Nucleus accumbens (tissue), 56 donors: ENCODE measurements at regions not wholly inside any gene's neighbourhood (a gene's known extent, or its start where the extent isn't known, plus 50 kb on each side); places are given as distances from the start of the nearest gene placed in this dataset.

Experiments
- DNase-seq, 56 donors: peaks; one replicate each; lab custom pipeline; 2025; lab: John Stamatoyannopoulos, UW

DNA sequence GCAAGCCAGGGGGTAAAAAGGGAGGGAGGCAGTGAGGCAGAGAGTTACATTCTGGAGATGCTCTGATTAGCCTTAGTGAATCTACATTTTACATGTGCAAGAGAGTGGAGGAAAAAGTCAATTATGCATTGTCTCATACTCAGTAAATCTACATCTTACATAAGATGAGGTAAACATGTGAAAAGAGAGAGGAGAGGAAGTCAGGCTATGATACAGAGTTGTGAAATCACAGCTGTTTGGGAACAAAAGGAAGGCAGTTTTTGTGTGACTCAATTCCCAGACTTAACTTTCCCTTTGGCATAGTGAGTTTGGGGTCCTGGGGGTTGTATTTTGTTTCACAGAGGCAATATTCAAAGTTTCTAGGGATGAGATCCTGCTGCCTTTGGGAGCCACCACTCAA is 67.8 kb downstream of the GP2 start:
- no peak for DNase-seq

DNA sequence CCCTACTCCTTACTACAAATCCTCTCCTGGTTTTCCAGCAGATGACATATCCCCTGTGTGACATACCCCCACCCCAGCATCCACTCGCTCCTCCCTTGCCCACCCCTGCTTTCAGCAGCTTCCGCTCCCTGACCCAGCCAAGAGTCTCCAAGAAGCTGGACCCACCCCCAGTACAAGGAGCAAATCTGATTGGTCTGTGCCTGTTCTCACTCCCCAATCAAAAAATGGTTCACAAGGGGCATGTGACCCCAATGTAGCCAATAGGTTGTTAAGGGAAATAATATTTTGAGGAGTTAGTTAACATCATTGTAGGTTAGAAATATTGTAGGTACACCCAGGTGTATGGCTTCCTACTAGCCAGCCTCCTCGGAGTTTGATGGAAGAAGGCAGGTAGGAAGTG is 70.1 kb downstream of the GP2 start:
- no peak for DNase-seq

DNA sequence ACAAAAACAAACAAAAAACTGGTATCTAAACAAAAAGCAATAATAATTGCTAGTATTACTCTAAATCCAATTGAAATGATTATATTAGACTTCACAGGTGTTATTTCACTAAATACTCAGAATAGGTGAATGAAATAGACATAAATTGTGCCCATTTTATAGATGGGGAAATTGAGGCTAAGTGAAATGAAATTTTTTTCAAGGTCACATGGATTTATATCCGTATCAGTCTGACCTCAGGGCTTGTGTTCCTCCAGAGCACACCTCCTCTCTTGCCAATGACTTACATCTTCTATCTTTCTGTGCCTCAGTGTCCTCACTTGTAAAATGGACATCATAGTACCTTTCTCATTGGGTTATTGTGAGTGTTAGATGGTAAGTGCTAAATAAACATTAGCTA is 72.3 kb downstream of the GP2 start:
- DNase-seq = no peak

DNA sequence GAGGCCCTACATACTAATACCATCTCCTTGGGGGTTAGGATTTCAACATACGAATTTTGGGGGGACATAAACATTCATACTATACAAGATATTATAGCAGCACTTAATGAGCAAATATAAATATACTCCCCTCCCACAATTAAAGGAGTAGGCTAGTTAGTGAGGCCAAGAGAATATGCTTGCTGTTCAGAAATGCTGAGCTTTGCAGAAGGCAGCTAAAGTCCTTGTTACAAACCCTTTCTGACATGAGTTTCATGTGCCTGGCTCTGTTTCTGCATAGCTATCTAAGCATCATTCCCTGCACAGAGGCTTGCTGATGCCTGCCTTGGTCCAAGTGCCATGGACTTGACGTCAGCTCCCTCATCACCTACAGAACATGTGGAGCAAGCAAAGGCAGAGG is 73.5 kb downstream of the GP2 start:
- DNase-seq = no peak

DNA sequence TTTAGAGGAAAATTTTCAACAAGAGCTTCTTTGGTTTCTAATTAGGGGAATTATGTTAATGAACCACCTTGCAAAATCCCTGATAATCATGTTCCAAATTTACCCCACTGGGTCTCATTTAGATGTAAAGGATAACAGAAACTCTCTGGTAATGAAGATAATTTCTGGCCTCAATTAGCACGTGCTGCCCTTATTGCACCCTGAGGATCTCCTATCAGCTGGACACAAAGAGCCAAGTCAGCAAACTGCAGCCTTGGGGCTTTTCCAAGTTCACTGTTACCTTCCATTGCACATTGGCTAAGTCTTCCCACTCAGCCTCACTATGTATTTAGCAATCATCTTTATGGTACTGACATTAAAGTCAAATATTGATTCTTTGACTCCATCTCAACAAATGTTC is 78.1 kb downstream of the GP2 start:
- DNase-seq = no peak

DNA sequence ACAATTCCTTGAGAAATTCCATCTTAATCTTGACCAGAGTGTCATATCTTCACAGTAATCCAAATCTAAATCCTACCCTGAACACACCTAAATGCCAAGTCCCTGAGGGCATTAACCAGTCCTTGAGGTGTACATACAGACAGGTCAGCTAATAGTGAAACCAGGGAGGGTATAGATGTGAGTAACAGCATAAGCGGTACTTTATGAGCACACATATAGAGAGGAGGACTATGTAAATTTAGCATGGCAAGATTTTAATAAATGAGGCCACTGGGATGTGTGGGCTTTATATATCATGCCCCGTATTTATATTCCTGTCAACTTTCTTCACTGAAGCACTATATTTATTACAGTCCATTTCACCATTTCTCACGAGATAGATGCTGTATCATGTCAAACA is 80.2 kb downstream of the GP2 start:
- DNase-seq = no peak

DNA sequence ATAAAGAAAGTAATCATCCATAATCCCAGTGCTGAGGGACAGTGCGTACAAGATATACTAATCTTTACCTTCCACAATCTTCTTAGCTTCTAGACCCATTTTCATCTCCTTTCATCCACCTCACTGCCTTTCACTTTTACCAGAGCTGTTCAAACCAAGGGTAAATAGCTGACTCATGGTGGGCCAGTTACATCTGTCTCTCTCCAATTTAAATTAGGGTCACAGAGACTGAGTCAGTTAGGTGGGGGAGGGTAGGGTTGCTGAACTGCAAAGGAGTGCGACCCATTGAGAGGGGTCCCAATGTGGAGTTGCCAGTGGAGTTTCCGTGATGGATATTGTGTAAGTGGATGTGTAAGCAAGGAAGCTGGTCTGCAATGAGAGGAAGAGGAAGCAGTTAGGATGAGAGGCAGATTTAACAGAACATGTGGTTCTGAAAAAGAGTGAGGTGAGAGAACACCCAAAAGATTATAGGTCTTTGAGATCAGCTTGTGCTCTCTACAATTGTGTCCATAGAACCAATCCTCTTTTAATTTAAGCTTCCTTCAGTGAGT is 83.5 kb downstream of the GP2 start:
- DNase-seq = no peak

DNA sequence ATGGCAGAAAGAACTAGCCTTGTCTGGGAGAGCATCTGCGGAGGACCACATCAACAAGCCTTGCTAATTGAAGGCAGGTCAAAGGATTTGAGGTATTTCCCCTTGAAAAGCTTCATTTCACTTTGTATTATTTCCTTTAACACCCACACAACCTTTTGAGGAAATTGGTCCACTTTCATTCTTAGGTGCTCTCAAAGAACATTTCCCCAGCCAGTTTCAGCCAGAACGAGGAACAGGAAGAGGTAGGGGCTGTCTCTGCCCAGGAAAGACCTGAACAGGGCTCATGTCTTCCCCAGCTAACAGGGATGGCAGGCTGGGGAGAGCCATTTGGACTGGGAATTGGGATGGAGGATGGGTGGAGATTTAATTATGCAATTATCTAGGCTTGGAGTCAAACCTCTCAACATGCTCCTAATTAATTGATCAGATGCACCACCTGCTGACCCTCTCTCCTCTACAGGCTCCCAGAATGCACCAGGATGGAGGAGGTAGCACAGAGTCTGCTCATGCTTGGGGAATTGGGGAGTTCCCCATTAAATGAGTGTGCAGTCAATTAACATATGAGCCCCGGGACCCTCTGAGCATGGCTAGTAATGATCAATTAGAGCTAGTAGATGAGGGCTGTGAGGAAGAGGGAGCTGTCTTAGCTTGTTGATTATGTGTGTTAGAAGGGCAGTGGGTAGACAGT is 84.6 kb downstream of the GP2 start:
- DNase-seq = no peak

DNA sequence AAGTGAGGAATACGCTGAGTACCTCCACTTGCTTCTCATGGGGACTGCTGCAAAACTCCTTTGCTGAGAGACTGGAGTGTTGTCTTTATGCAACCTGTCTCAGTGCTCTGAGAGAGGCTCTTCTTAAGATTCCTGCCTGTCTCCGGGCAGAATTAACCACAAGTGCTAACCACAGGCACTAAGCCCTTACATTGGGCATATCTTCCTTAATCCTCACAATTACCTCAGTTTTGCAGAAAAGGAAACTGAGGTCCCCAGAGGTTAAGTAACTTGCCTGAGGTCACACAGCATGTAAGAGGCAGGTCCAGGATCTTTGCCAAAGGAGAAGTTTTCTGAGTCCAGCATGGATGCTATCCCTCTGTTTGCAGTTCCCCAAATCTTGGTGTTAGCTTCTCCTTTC is 86.0 kb downstream of the GP2 start:
- DNase-seq = no peak

DNA sequence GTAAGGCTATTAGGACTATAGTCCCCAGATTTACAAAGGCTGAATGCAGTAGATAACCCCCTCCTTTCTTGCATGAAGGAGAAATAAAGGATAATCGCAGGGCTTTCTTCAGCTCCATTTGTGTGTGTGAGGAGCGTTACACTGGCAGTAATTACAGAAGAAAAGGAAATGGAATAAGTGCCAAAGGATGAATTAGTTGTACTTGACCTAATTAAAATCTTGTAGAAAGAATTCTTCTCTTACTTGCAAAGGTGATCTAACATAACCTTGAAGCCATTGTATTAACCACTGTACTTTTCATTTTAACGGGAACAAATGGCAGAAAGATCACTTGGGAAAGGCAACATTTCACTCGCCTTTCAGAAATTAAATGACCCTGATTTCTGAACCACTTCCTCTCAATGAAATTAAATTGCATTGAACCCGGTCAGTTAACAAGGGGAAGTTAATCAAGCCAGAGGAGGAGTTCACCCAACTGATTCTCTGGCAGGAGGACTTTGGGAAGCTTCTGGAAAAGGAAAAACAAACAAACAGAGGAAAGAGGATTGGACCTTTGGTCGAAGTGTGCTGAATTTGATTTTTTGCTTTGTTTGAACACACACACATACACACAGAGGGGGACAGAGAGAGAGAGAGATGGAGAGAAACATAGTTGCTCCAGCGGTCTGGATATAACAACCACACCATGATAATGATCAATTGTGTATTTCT is 90.6 kb downstream of the GP2 start:
- DNase-seq = no peak

DNA sequence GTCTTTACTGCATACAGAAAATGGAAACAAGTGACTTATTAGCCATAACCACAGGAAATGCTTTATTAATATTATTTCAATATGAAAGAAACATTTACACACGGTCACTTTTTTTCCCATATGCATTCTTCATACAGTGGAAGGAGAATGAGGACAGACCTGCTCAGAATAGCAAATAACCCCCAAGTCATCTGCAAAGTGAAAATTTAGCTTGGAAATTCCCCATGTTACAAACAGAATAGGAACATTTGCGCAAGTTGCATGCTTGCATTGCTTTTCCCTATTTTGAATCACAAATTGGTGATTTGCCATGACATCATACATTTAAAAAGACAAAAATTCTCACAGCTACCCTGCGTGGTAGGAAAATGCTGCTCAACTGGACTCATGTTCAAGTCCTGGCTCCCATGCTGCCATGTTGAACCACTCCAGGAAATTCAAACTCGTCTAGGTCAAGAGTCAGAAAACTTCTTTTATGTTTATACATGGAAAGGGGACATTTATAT is 102.0 kb downstream of the GP2 start:
- no peak for DNase-seq

DNA sequence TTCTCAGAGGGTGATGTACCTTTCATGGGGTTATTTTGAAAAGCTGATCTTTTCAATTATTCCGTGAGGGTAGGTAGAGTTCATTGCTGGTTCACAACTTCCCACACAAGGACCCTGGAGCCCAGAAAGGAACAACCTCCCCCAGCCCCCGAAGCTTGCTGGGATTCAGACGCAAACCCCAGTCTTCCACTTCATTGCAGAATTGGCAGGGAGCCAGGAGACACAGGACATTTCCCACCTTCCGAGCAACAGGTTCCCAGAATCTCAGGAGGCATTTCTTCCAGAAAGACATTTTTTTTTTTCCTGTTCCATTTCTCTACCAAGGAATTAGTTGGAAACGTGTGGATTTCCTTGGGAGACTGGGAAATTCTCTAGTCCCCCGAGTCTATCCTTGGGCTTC is 106.1 kb downstream of the GP2 start:
- DNase-seq = peak in 1 of 56 donors; percentile 1

DNA sequence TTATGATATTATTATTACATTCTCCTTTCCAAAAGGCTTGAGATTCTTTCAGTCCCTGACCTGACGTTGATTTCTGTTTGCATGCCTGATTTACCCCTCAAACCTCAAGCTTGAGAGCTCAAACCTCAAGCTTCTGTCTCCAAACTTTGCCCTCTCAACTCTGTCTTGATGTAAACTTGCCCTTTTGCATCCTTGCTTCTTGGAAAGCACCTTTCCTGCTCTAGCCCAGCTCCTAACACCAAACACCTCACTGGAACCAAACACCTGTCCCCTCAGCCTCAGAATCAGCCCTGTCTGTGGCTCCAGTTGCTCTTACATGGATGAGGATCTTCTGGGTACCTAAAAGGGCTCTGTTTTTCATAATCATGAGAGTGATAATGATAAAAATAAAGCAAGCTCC is 109.2 kb downstream of the GP2 start:
- no peak for DNase-seq

DNA sequence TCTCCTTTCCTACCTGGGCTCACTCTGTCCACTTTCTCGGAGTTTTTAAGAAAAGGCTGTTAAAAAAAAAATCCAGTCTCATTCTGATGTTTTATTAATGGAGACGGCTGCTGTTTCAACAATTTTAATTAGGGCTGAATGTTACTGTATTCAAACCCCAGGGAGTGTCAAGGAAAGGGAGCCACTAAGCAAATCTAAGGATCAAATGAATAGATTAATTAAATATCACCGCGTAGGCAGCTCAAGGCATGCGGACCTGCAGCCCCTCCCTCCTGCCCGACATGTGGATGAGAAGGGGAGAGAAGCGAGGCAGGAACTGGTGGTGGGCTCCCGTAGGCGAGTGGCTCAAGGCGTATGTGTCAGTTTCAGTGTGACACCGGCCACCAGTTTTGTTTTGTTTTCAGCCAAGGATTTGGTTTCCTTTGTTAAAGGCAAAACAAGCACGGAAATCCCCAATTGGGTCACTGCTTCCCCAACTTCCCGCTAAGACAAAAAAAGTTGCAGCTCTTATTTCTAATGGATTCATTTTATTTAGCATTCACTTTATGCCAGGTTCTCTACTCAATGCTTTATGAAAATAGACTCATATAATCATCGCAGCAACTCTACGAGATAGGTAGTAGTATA is 110.6 kb downstream of the GP2 start:
- no peak for DNase-seq

DNA sequence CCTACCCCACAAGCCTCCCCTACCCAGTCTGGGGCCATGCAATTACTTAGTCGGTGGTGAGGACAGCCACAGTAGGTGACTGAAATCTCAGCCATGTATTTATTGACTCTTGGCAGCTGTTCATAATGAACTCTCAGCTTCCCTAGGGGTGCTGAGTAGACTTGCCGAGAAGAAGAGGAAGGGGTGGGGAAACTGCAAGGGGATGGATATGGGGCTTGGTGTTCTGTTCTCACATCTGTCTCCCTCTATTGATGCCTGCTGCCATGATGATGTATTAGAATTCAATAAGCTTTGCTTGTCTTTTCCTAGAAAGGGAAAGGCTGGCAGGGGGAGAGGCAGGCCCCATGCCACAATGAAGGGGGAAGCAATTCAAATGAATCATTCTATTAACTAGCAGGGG is 112.9 kb downstream of the GP2 start:
- DNase-seq = no peak

DNA sequence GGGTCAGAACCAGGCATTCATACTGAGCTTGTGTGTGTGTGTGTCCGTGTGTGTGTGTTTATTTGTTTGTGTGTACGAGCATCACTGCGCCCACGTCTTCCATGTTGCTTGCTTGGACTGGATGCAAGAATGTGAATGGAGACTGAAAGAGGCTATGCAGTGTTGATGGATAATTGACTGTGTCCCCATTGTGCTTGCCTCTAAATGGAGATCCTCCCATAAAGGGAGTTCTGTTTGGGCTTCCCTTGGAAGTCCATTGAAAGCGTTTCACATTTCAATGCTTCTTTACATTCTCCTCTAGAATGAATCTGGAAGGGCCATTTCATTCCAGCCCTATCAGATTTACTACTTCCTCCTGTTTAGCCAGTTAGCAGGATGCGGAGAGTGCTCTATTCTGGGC is 124.0 kb downstream of the GP2 start:
- no peak for DNase-seq

DNA sequence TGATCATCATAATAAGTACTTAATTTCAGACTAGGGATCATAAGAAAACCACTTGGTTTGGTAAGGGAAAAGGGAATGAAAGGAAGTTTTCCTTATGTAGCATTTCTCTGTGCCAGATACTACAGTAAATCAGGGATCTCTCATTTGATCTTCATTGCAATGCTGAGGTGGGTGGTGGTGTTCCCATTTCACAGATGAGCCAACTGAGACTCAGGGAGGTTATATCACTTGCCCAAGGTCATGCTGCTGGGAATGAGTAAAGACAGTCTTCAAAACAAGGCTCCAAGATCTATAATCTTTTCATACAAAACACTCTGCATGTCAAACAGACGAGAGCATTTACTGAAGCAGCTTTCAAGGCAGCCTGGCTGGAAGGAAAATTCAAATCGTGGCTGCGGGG is 124.6 kb downstream of the GP2 start:
- no peak for DNase-seq

DNA sequence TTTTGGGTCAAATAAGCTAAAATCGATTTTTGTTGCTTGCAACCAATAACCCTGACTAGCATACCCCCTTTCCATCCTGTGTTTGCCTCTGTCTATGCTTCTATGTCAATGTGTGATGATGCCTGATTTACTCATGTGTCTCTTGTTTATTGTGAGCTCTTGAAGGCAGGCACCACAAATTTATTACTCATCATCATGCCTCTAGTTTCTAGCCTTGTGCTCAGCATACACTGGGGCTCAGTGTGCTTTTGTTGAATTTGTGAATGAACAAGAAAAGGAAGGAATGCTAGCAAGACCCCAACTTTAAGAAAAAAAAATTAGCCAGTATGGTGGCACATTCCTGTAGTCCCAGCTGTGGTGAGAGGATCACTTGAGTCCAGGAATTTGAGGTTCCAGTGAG is 119.1 kb upstream of the GPR139 start:
- no peak for DNase-seq

DNA sequence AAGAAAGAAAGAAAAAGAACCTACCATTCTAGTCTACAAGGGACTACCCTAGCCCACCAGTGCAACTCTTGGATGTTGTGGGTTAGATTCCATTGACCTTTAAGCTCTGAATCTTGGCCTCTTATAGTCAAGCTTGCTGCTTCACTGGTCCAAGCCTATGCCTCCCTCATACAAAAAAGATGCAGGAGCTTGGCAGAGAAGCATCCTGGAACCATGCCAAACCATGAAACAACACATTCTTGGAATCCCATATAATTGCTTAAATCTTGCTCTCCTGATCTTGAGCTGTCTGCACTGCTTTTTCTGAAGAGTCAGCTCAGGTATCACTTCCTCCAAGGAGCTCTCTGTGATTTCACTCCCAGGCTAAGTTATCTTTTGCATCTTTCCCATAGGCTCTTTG is 117.9 kb upstream of the GPR139 start:
- no peak for DNase-seq

DNA sequence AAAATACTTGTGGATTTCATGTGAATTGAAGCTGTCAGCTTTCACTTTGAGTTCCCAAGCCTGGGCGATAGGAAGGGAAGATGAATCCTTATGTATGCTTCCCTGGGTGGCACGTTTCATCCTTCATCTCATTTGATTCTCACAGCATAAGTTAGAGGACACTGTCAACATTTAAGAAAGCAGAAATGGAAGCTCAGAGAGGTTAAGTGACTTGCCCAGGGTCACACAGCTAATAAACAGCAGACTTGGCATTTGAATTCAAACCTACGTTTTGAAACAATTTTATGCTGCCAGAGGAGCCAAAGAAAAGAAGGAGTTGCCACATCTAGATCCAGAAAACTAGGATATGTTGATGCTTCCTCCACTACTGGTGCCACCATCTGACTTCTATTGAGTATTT is 108.3 kb upstream of the GPR139 start:
- no peak for DNase-seq

DNA sequence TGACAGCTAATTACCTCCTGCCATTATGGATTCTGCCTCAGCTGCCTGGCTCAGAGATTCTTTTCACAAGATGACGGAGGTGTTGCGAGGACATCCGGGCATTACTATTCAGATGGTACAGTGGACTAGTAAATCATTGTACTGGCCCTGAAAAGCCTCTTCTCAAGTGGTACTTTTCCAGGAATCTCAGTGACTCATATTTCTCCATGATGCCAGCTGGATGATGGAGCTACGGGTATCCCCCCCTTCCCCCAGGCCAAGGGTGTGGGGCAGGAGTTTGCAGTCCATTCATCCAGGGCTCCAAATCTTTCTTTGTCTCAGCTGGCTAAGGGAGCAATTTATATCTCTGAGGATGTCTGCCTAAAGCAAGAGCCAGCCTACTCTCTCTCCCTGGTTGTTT is 107.7 kb upstream of the GPR139 start:
- DNase-seq = peak in 2 of 56 donors; percentile 2 to 5

DNA sequence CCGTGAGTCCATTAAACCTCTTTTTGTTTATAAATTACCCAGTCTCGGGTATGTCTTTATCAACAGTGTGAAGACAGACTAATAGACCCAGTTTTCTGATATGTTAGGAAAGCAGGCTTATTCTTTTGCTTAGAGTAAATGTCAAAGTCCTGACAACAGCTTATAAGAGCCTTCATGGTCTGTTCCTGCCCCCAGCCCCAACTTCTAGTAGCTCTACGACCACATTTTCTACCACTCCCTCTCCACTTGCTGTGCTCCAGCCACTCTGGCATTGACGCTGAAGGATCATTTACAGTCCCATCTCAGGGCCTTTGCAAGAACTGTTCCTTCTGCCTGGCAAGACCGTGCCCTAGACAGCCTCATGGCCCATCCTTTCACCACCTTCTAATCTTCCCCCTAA is 104.6 kb upstream of the GPR139 start:
- no peak for DNase-seq
